HG03064 (cell line): ENCODE measurements at regions not wholly inside any gene's neighbourhood (a gene's known extent, or its start where the extent isn't known, plus 50 kb on each side); places are given as distances from the start of the nearest gene placed in this dataset.
"Not testable (repeated sequence)": the region's sequence is repeated elsewhere in the genome, so short reads cannot be mapped to it uniquely, and the experiment has no call there.

Source experiments
- ATAC-seq: cut with Tn5 transposase; IDR thresholded peaks from one replicate; pipeline ENCODE4 v1.9.1; 2021; ENCODE audit warnings: low read depth; ENCODE audit not compliant: unreplicated experiment

GRCh38 chr4:189124791-189125190 is 815.9 kb upstream of the FRG1 start:
- no peak for ATAC-seq

GRCh38 chr4:189126040-189126439 is 814.6 kb upstream of the FRG1 start:
- ATAC-seq: no peak

- ATAC-seq: no peak
Measured at GRCh38 chr4:189128341-189128740, 812.3 kb upstream of the FRG1 start.

DNA sequence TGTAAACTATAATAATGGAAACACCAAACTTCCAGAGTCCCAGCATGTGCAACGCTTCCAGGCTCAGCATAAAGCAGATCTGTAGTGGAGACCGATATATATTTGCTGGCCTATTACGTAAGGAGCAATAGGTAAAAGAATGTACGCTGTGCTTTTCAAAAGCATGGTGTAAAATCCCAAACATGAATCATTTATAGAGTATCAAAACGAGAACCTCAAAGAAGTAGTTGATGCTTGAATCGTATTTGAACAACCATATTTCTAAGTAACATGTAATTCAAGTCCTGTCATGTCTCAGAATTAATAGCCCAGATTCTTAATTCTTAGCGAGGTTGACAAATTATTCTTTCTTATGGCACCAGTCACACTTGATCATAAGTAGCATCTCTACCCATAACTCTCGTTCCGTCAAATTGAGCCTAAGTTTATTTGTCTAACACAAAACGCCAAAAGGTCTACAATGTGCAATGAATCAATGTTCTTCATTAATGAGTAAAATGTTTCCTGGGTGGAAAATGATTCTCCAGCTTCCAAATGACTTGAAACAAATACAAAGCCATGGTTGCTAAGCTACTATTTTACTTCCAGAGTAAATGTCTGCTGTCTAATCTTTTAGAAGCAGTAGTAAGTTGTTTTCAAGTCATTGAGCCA is 811.5 kb upstream of the FRG1 start:
- ATAC-seq: no peak

GRCh38 chr4:189131118-189131517 is 809.6 kb upstream of the FRG1 start:
- ATAC-seq: no peak

DNA sequence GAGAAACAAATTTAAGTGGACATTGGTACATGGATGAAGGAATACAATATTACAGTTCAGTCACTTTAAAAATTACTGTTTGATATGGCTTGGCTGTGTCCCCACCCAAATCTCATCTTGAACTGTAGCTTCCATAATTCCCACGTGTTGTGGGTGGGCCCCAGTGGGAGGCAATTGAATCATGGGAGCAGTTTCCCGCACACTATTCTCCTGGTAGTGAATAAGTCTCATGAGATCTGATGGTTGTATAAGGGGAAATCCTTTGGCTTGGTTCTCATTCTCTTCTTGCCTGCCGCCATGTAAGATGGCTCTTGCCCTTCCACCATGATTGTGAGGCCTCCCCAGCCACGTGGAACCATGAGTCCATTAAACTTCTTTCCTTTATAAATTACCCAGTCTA is 804.2 kb upstream of the FRG1 start:
- no peak for ATAC-seq

GRCh38 chr4:189143263-189143952 is 797.3 kb upstream of the FRG1 start:
- ATAC-seq: no peak

- ATAC-seq: no peak
Measured at GRCh38 chr4:189147005-189147929, 793.4 kb upstream of the FRG1 start.

- ATAC-seq: not testable (repeated sequence)
Measured at GRCh38 chr4:189155083-189155482, 785.6 kb upstream of the FRG1 start.

GRCh38 chr4:189162073-189162789 is 778.4 kb upstream of the FRG1 start:
- no peak for ATAC-seq

GRCh38 chr4:189162888-189163287 is 777.8 kb upstream of the FRG1 start:
- ATAC-seq: no peak

- ATAC-seq: no peak
Measured at GRCh38 chr4:189176002-189176401, 764.7 kb upstream of the FRG1 start.

- ATAC-seq: no peak
Measured at GRCh38 chr4:189177130-189177529, 763.5 kb upstream of the FRG1 start.

- ATAC-seq: no peak
Measured at GRCh38 chr4:189178125-189178746, 762.4 kb upstream of the FRG1 start.

DNA sequence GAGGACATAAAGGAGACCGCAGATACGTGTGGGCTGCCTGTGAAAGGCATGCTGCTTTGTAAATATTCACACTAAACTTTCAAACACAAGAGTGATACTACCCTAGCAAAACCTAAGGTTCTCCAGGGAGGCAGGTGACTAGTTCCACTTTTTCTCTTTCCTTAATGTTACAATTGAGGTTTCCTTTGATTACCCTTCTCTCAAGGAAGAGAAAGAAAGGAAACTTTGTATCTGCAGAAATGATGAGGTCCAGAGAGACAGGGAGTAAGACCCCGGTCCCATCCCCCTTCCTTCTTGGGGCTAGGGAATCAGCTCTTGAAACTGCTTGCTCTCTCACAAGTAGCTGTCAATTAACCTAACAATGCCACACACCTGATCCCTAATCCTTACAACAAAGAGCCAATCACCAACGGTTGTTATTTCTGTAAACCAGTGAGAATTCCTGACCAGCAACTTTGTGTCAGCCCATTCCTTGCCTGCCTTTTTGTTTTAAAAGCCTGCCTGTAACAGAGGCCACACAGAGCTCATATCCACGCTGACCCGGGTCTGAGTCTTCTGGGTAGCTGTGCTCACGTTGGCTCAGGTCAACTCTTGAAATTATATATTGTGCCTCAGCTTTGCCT is 754.8 kb upstream of the FRG1 start:
- ATAC-seq: no peak

DNA sequence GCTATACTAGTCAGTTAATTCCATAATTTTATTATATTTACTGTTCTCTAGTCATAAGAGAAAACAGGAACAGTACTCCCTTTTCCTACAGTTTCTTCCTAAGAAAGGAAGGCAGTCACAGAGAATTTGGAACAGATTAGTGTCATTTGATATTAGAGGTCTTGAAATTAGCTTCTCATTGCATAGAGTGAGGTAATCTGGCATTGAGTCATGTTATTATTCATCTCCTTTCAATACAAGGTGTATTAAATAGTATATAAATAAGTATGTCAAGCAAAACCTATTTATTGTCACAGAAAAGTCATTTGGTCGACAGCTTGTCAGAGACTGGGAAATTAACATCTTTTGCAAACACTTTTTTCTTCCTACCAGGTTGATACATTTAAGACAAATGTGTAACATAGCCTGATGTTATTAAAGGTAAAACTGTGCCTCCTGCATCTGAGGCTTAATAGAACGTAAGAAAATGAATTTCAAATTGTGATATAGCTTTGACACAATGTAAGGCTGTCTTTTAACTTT is 753.1 kb upstream of the FRG1 start:
- ATAC-seq: no peak

GRCh38 chr4:189198624-189199023 is 742.0 kb upstream of the FRG1 start:
- ATAC-seq: no peak

- no peak for ATAC-seq
Measured at GRCh38 chr4:189200353-189200752, 740.3 kb upstream of the FRG1 start.

DNA sequence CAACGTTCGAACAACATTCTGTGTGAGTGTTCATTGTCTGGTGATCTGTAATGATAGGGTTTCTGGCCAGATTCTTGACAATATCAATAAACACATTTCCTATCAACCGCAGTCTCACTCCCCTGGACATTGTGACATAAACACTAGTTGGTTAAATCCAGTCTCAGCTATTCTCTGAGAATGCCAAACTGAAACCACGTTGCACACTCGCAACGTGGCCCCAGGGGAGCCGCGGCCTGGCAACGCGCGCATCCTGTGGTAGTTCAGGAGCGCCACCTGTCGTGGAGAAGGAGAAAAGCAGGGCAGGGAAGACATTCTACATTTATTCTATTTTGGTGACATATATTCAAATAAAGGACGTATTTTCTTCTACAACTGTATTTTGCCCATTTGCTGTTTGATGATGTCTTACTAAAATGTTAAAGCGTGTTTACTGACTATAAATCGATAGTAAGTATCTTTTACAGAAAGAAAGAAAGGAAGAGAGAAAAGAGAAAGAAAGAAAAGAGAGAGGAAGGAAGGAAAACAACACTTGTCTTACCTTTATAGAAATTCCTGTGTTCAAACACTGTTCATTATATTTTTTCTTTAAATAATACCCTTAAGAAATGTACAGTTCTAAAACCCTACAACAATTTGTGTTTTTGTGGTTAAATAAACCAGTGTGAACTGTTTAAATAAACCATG is 738.3 kb upstream of the FRG1 start:
- no peak for ATAC-seq
